Stimulated activated CD4-positive, alpha-beta T cell treated with anti-CD3 and anti-CD28 coated beads, Interleukin-15, amount 100 ng/mL, for 1 hour (primary cell): ENCODE measurements at regions not wholly inside any gene's neighbourhood (a gene's known extent, or its start where the extent isn't known, plus 50 kb on each side); places are given as distances from the start of the nearest gene placed in this dataset.

ENCODE experiments used
- DNase-seq, 2 donors: peaks; one replicate each; pipeline ENCODE4 v3.0.0-alpha.2; 2020; ENCODE audit warnings: low read depth in 1 of 2, low spot score in 1 of 2

- DNase-seq, result no peak
Observed at GRCh38 chr2:145159676-145160075, 639.8 kb upstream of the ZEB2 start.

GRCh38 chr2:145157741-145158591 is 638.0 kb upstream of the ZEB2 start:
- DNase-seq, result no peak

GRCh38 chr2:145157036-145157675 is 637.2 kb upstream of the ZEB2 start:
- no peak for DNase-seq

- DNase-seq, result no peak
Observed at GRCh38 chr2:145156199-145156598, 636.3 kb upstream of the ZEB2 start.

GRCh38 chr2:145155196-145155595 is 635.3 kb upstream of the ZEB2 start:
- DNase-seq, result no peak

- no peak for DNase-seq
Observed at GRCh38 chr2:145154731-145155130, 634.8 kb upstream of the ZEB2 start.

- DNase-seq, result no peak
Observed at GRCh38 chr2:145146691-145147090, 626.8 kb upstream of the ZEB2 start.

GRCh38 chr2:145144131-145144728 is 624.3 kb upstream of the ZEB2 start:
- no peak for DNase-seq

- DNase-seq, result no peak
Observed at GRCh38 chr2:145141981-145142380, 622.1 kb upstream of the ZEB2 start.

GRCh38 chr2:145140658-145141057 is 620.7 kb upstream of the ZEB2 start:
- DNase-seq, result no peak

- no peak for DNase-seq
Observed at GRCh38 chr2:145138626-145139025, 618.7 kb upstream of the ZEB2 start.

GRCh38 chr2:145137901-145138300 is 618.0 kb upstream of the ZEB2 start:
- no peak for DNase-seq

GRCh38 chr2:145137211-145137610 is 617.3 kb upstream of the ZEB2 start:
- no peak for DNase-seq

GRCh38 chr2:145136702-145137101 is 616.8 kb upstream of the ZEB2 start:
- no peak for DNase-seq

- no peak for DNase-seq
Observed at GRCh38 chr2:145126146-145126545, 606.2 kb upstream of the ZEB2 start.

GRCh38 chr2:145124085-145124484 is 604.2 kb upstream of the ZEB2 start:
- no peak for DNase-seq

- no peak for DNase-seq
Observed at GRCh38 chr2:145123606-145124005, 603.7 kb upstream of the ZEB2 start.

- DNase-seq, result no peak
Observed at GRCh38 chr2:145119225-145119624, 599.3 kb upstream of the ZEB2 start.

GRCh38 chr2:145116834-145117725 is 597.2 kb upstream of the ZEB2 start:
- no peak for DNase-seq

- no peak for DNase-seq
Observed at GRCh38 chr2:145116056-145116455, 596.1 kb upstream of the ZEB2 start.

- DNase-seq, result no peak
Observed at GRCh38 chr2:145114726-145115125, 594.8 kb upstream of the ZEB2 start.
